NOMO-1 treated with DMSO at 0.1 percent for 48 hours (cell line): ENCODE measurements at regions not wholly inside any gene's neighbourhood (a gene's known extent, or its start where the extent isn't known, plus 50 kb on each side); places are given as distances from the start of the nearest gene placed in this dataset.
"Not testable (repeated sequence)": the region's sequence is repeated elsewhere in the genome, so short reads cannot be mapped to it uniquely, and the experiment has no call there.

Source experiments
- DNase-seq: peaks from one replicate; lab custom pipeline; 2025; ENCODE audit not compliant: unreplicated experiment; lab: John Stamatoyannopoulos, UW

GRCh38 chr5:163569284-163569683, 63.9 kb downstream of the MAT2B start:
- no peak for DNase-seq

GRCh38 chr5:163571744-163572143, 66.3 kb downstream of the MAT2B start:
- DNase-seq = no peak

- no peak for DNase-seq
Measured at GRCh38 chr5:163574472-163575440, 69.3 kb downstream of the MAT2B start.

- DNase-seq = peak; percentile 1
Measured at GRCh38 chr5:163578652-163579051, 73.2 kb downstream of the MAT2B start.

GRCh38 chr5:163579729-163580128, 74.3 kb downstream of the MAT2B start:
- no peak for DNase-seq

GRCh38 chr5:163580516-163580915, 75.1 kb downstream of the MAT2B start:
- no peak for DNase-seq

GRCh38 chr5:163583491-163584153, 78.2 kb downstream of the MAT2B start:
- DNase-seq = not testable (repeated sequence)

GRCh38 chr5:163585206-163585605, 79.8 kb downstream of the MAT2B start:
- no peak for DNase-seq

GRCh38 chr5:163586531-163586956, 81.1 kb downstream of the MAT2B start:
- no peak for DNase-seq

GRCh38 chr5:163594951-163595350, 89.5 kb downstream of the MAT2B start:
- no peak for DNase-seq

GRCh38 chr5:163595932-163596607, 90.7 kb downstream of the MAT2B start:
- DNase-seq = no peak

- DNase-seq = no peak
Measured at GRCh38 chr5:163596608-163597315, 91.3 kb downstream of the MAT2B start.

- no peak for DNase-seq
Measured at GRCh38 chr5:163604013-163604412, 98.6 kb downstream of the MAT2B start.

- DNase-seq = no peak
Measured at GRCh38 chr5:163607256-163607655, 101.8 kb downstream of the MAT2B start.

- no peak for DNase-seq
Measured at GRCh38 chr5:163608621-163609020, 103.2 kb downstream of the MAT2B start.

GRCh38 chr5:163609910-163610309, 104.5 kb downstream of the MAT2B start:
- no peak for DNase-seq

GRCh38 chr5:163612358-163613149, 107.1 kb downstream of the MAT2B start:
- DNase-seq = no peak

GRCh38 chr5:163613150-163613442, 107.7 kb downstream of the MAT2B start:
- DNase-seq = no peak

- DNase-seq = no peak
Measured at GRCh38 chr5:163614787-163615186, 109.4 kb downstream of the MAT2B start.

GRCh38 chr5:163619273-163619934, 114.0 kb downstream of the MAT2B start:
- no peak for DNase-seq
